GM21529 (cell line): ENCODE measurements at regions not wholly inside any gene's neighbourhood (a gene's known extent, or its start where the extent isn't known, plus 50 kb on each side); places are given as distances from the start of the nearest gene placed in this dataset.
A peak's percentile ranks its signal among the peaks of the same experiment; 100 is the strongest.
"Not testable (repeated sequence)": the region's sequence is repeated elsewhere in the genome, so short reads cannot be mapped to it uniquely, and the experiment has no call there.

Experiments
- ATAC-seq: cut with Tn5 transposase; IDR thresholded peaks from one replicate; pipeline ENCODE4 v1.9.1; 2021; ENCODE audit not compliant: unreplicated experiment

DNA sequence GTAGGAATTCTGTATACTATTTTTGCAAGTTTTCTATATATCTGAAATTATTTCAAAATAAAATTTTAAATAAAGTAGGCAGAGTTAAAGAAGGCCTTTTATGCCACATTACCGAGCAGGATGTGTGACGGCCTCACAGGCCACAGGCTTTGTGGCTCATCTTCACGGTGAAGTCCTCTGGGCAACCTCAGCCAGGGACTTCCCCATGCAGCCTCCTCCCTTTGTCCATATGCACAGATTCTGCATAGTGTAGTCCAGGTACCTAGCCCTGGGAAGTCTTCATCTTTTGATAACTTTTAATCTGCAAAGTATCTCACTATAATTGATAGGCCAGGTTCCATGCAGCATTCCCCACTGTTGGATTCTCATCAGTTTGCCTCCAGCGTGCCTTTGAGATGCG lies 62.8 kb downstream of the ARHGAP11B start:
- ATAC-seq = not testable (repeated sequence)

DNA sequence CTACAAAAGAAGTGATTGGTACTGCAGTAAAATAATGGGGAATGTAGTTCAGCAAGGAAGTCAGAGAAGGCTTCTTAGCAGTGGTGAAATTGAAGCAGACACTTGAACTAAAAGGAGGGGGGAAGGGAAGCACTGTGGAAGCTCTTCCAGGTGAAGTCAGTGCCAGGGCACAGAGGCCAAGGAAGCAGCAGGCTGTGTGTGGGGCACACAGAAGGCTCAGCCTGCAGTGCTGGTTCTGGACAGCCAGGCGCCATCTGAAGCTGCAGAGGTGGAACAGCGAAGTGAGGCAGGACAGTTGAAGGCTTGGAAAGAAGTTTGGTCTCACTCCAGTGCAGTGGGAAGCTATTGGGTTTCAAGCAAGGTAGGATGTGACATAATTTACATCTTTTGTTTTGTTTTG lies 64.2 kb downstream of the ARHGAP11B start:
- ATAC-seq = not testable (repeated sequence)

DNA sequence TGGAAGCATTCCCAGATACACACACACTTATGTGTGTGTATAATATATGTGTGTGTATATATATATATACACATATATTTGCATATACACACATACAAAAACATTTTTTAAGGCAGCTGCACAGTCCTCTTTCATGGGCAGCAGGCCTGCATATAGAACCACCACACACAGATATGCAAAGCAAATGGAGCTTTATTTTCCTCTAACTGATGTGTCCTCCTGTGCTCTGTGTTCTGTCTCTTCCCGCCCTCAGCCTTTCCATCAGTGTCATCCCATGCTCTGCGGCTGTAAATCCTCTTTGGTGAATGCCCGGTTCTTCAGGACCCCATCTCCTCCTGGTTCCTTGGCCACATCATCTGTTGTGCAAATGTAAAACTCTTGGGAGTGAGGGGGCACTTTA lies 69.9 kb downstream of the ARHGAP11B start:
- not testable (repeated sequence) for ATAC-seq

DNA sequence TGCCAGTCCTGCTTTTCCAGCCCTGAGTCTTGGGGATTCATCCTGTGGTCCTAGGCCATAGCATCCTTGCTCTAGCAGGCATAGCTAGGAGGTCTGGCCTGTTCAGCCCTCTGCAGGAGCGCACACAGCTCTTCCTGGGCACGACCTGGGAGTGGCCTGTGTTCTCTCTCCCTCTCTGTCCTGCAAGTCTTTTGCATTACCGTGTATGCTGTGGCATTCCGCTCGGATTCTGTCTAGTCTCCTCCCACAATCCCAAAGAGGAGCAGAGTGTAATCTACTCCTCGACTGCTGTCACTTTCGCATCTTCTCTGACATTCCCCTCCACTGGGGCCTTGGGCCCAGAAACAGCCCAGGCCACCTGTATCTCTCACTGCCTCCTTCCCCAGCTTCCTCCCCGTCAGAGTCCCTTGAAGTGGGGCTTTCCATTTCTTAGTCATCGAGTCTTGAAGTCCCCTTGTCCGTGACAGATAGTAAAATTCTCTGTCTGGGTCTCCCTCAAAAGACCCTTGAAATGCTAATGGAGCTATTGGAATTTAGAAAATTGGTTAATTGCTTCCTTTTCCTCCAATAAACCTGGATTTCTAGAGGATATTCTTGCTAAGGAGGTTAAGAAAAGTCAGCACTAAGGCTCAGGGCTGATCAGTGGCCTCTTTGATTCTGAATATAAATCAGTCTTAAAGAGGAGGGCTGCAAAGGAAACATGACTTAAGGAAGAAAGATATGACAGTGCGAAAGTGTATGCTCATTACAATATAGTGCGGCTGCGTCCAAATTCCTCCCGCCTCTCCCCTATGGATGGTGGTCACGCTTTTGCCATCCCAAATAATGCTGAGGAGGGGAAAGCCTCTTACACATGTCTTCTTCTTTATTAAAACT lies 70.7 kb downstream of the ARHGAP11B start:
- ATAC-seq = peak; percentile 72

DNA sequence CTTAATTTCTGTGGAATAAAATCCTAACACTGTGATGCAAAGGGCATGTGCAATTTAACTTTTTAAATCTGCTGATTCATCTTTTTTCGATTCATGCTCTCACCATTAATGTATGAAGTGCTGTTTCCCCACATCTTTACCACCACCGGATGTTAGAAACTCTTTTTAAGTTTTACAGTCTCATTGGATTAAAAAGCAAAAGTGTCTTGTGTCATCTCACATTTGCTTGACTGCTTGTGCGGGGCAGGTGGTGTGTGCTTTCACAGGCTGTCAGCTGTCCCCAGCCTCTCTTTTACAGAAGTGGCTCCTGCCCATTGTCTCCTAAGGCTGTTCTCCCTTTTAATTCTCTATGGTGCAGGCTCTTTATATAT lies 71.4 kb downstream of the ARHGAP11B start:
- ATAC-seq = peak; percentile 68

DNA sequence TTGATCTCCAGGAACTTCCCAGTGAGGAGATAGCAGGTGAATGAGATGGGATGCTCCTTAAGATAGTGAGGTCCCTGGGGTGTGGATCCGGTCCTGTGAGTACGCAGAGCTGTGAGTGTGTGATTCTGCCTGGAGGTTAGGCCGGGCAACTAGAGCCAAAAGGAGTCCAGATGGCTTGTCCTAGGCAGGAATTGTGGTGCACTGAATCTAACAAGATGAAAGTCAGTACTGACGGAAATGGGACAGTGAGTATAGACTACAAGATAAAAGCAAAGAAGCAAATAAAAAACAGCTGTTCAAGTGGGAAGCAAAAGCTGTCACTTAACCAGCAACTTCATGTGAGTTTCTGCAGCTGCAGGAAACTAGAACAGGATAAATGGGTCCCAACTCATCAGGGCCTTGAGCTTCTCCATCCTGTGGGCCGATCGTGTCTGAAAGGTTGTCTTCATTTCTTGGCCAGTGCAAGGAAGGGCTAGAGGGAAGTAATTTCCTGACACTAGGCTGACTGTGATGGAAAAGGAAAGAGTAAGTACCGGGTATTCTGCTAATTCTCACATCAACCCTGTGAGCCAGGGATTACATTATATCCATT lies 74.2 kb downstream of the ARHGAP11B start:
- not testable (repeated sequence) for ATAC-seq

DNA sequence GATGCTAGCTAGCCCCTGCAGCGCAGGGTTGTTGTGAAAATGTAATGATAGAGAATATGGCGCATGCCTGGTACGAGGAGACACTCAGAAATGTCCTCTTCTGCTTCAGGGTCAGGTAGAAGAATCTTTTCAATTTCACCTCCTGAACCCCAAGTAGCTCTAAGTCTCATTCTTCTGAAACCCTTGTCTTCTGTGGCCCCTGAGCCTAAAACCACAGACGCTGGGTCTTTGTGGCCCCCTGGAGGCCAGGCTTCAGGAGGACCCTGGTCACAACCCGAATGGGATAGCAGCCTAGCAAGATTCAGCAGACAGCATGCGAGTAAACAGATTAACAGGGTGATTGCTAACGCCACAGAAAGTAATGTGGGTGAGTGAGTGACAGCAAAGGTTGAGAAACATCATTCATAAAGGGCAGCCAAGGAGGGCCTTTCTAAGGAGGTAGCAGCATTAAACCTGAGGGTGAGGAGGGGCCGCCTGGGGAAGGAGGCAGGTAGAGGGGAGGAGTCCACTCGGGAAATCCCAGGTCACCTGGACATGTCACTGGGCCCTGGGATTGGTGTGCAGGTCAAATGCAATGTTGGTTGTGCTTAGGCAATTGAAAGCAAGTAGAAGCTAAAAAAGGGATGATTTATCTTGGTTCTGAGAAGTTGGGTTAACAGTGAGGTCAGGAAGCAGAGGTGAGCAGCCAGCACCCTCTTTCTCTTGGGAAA lies 82.2 kb downstream of the ARHGAP11B start:
- ATAC-seq = not testable (repeated sequence)

DNA sequence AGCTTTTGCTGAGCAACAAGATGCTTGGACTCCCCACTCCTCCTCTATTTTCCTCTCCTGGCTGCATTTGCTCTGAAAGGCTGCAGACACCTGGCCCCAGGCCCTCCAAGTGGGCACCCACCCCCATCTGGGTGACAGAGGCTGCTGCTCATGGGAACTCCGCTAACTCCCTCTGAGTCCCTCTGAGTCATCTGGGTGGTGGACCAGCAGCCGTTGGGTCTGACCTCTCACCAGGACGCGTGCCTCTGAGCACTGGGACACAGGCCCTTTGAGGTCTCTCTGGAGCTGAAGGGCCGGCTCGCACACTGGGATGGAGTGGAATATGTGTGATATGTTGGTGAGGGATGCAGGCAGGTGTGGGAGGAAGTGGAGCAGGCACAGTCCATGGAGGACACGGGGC lies 82.9 kb downstream of the ARHGAP11B start:
- ATAC-seq = not testable (repeated sequence)

DNA sequence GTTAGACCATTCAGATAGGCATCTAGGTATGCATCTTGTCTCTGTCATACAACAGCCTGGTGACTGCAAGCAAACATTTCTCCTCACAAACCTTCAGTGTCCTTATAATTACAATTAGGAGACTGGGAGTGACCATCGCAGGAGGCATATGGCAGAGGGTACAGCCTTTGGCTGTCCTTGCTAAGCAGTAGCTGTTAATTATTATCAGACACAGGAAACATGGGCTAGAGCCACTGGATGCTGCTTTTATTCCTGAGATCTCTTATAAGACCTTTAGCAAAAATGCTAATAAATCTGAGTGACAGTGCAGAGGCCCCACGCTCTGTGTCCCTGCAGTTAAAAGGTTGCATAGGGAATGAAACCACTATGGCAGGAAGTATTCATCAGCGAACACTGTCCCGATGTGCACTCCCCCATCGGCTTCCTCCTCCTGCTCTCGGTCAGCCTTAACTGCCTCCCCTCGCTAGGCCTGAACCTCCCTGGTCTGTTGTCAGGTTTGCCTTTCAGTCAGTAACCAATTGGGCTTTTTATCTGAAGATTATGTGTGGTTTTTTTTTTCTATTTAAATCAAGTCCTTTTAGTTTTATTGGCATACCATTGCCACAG lies 92.2 kb downstream of the ARHGAP11B start:
- not testable (repeated sequence) for ATAC-seq

DNA sequence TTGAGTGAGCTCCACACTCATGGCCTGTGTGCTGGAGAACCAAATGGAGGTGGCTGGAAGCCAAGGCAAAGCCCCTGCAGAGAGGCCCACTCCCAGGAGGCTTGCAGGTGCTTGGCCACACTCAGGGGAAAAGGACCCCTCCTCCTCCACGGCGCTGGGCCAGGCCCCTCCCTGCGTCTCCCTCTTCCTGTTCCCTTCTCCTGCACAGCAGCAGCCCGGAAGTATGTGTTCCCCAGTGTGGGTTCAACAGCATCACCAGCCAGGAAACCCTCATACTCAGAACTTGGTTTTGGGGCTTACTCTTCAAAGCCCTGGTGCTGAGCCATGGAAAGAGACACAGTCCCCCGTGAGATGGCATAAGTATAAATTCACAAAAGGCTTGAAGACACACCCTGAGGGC lies 93.4 kb downstream of the ARHGAP11B start:
- not testable (repeated sequence) for ATAC-seq

DNA sequence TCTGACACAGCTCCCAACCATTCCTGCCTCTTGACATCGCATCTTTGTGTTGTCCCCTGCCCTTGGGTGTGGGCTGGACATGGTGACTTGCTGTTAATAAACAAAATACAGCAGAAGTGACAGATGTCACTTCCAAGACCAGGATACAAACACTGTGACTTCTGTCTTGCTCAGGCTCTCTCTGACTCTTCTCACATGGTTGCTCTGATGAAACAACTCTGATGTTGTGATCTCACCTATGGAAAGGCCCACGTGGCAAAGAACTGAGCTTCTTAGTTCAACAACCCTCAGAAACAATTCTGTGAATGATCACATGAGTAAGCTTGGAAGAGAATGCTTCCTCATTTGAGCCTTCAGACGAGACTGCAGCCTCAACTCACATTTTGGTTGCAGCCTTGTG lies 94.9 kb downstream of the ARHGAP11B start:
- ATAC-seq = not testable (repeated sequence)

DNA sequence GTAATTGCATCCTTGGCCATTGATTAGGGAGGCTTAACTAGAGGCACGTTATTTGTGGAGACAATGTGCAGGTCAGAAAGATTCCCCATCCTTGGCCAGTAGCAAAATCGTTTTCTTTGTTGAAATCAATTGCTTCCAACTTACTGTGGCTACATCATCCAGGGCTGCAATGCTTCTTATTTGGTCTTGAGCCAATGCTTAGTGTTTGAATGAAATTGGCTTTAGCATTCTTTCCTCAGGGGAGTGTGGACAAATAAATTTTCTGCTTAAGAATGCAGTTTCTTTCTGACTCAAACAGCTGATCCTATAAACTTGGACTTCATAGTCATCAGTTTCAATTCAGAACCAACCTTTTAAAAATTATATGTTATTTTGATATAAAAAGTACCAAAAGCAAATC lies 95.6 kb downstream of the ARHGAP11B start:
- ATAC-seq = not testable (repeated sequence)

DNA sequence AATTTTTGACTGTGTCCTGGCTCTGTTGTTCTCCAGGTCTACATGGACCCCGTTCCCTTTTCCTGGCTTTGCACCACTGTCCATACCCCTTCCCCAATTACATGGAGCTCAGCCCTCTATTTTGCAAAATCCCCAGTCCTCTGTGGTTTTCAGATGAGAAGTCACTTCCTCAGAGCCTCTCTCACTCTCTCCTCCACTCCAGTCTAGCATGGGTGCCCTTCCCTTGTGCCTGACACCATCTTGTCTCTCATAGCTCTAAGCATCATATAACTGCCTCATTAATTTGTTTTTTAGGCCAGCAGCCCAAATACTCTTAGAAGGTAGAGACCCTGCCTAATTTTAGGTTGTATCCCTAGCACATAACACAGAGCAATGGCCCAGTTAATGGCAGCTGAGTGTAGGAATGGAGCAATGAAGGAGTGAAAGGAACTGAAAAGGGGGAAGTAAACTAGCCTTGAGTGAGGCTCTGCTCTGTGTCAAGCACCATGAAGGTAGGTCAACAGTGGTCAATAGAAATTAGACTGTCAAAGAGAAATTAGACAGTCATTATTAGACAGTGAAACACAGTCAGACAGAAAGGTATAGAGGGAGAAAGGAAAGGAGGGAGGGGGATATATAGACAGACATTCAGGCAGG lies 97.7 kb downstream of the ARHGAP11B start:
- ATAC-seq = not testable (repeated sequence)

DNA sequence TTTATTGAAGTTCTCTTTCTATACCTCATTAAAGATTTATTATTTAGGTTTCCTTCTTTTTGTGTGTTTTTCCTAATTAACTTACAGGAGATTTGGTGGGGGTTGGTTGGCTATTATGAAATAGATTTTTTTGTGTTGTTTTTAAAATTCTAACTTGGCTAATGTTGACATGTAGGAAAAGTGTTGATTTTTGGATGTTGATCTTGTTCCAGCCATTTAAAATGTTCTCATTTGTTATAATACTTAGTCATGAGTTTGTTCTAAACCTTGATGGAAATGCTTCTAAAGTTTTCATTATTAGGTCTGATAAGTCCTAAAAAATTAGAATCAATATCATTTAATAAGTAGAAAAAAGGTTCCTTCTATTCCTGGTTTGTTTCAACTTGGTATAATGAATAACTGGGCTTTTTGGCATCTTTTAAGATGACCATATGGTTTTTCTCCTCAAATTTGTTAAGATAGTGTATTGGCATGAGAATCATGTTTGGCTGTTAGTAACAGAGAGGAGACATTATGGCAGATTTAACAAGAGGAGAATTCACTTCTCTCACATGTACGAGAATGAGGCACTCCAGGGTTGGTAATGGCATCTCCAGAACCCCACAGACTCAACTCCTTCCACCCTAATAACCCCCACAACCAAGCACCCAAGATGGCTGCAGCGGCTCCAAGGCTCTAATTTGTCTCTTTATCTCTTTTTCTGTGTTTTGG lies 104.1 kb downstream of the ARHGAP11B start:
- ATAC-seq = not testable (repeated sequence)

DNA sequence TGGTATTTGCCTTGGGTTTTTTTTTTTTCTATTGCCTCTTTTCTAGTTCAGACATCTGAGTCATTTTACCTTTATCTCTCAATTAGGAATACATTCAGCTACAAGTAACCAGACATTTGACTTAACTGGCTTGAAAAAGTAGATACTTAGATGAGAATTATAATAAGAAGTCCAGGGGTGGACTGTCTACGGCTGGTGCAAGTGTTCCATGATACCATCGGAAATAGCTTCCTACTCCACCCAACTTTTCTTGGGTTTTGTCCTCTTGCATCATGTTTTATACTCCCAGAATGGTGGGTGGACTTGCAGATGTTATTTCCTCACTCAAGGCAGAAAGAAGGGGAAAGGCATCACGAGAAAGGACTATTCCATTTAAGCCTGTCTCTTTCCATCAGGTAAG lies 104.7 kb downstream of the ARHGAP11B start:
- not testable (repeated sequence) for ATAC-seq

DNA sequence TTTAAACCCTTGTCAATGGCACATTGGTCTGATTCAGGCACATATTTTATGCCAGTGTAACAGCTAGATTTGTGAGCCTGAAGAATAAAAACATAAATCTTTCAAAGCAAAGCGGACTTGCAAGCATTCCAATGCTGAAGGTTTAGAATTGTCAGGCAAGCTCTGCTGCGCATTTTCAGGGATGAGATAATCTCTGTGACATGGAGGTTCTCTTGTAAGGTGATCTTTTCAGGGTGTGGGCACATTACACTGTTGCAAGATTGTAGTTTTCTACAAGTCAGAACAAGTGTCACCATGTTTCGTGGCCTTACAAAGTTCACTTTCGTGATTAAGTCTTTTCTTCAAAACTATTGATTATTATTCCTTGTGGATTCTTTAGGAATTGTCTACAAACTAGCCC lies 106.2 kb downstream of the ARHGAP11B start:
- ATAC-seq = not testable (repeated sequence)

DNA sequence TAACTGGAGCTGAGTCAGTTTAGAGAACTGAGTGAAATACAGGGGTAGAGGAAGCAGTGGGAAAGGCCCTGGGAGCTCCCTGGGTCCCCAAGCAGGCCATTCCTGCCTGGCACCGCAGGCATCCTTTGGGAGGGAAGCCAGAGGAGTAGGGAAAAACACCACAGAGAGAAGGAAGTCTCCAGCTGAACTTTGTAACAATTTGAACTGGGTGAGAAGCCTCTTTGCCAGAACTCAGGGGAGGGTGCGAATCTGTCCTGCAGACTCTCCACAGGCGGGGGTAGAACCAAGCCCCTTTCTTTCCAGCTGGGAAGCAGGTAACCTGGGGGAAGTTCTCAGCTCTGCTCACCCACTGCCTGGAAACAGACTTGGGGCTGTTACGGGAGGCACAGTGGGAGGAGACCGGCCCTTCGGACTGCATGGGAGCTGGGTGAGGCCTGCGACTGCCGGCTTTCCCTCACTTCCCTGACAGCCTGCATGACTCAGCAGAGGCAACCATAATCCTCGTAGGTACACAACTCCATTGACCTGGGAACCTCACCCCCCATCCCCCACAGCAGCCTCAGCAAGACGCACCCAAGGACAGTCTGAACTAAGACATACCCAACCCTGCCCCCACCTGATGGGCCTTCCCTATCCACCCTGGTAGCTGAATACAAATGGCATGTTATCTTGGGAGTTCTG lies 110.1 kb downstream of the ARHGAP11B start:
- not testable (repeated sequence) for ATAC-seq

DNA sequence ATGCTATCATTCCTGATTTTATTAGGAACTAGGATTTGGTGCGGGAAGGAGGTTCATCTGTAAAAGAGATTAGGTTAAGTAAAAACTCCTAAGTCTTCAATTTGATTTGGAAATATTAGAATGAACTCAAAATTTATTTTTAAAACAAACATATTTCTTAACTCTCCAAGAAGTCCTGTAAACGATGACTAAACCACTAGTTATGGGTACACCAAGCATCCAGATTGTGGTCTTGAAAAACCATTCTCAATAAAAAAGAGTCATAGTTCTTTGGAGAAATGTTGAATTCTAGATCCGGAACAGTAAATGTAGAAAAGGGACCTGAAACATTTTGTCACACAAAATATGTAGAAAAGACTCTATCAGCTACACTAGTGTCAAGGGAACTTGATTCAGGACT lies 116.9 kb downstream of the ARHGAP11B start:
- not testable (repeated sequence) for ATAC-seq

DNA sequence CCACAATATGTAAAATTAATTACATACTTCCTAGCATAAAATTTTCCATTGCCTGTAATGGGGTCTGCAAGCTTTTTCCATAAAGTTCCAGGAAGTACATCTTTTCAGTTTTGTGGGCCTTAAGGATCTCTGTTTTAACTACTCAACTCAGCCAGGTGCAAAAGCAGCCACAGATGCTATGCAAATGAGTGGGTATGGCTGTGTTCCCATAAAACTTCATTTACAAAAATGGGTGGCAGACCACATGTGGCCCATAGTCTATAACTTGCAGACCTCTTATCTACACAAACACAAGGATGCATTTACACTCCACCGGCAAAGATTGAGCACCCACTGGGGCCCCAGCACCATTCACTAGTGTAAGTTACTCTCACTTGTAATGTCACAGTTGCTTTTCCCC lies 123.1 kb downstream of the ARHGAP11B start:
- not testable (repeated sequence) for ATAC-seq
